Fibroblast of lung (primary cell): ENCODE measurements at regions not wholly inside any gene's neighbourhood (a gene's known extent, or its start where the extent isn't known, plus 50 kb on each side); places are given as distances from the start of the nearest gene placed in this dataset.

Experiments used
- DNase-seq, 2 donors: peaks; one replicate each; pipeline versions ENCODE4 v3.0.0 to v3.0.0-alpha.2; 2010; ENCODE audit warnings: low read depth in 2 of 2
- H2AFZ ChIP-seq: 2 replicates; pipeline ENCODE4 v1.5.1; 2012; ENCODE audit warnings: low read length, control low read depth, inconsistent platforms
- H3K27ac ChIP-seq: 2 replicates; pipeline ENCODE4 v1.5.1; 2011; ENCODE audit warnings: low read length, control low read depth; ENCODE audit not compliant: insufficient read depth
- H3K27me3 ChIP-seq: 2 replicates; pipeline ENCODE4 v1.5.1; 2011; ENCODE audit warnings: mild to moderate bottlenecking, low read length; ENCODE audit not compliant: control insufficient read depth, insufficient read depth
- H3K36me3 ChIP-seq: 2 replicates; pipeline ENCODE4 v1.5.1; 2011; ENCODE audit warnings: low read length; ENCODE audit not compliant: control insufficient read depth, insufficient read depth
- H3K4me1 ChIP-seq: 2 replicates; pipeline ENCODE4 v1.5.1; 2011; ENCODE audit warnings: low read length; ENCODE audit not compliant: control insufficient read depth, insufficient read depth; ENCODE audit errors: extremely low read depth
- H3K4me2 ChIP-seq: 2 replicates; pipeline ENCODE4 v1.5.1; 2011; ENCODE audit warnings: low read length, control low read depth; ENCODE audit not compliant: insufficient read depth; ENCODE audit errors: extremely low read depth
- H3K4me3 ChIP-seq, 4 experiments: fragments of 200-600 bp in 1 of 4; sonication (generic) in 1 of 4; replicated peaks in 1 of 4; 2 replicates each; pipeline ENCODE4 v1.5.1; 2011 to 2016; ENCODE audit warnings: low read length in 4 of 4, low read depth in 3 of 4, mild to moderate bottlenecking in 3 of 4, control low read depth in 2 of 4, inconsistent platforms in 1 of 4, mixed read lengths in 1 of 4; ENCODE audit not compliant: insufficient read depth in 1 of 4; ENCODE audit errors: control extremely low read depth in 1 of 4
- H3K79me2 ChIP-seq: 2 replicates; pipeline ENCODE4 v1.5.1; 2012; ENCODE audit warnings: mild to moderate bottlenecking, low read length, inconsistent platforms; ENCODE audit not compliant: control insufficient read depth, insufficient read depth
- H3K9ac ChIP-seq: 2 replicates; pipeline ENCODE4 v1.5.1; 2011; ENCODE audit warnings: mild to moderate bottlenecking, low read length, control low read depth; ENCODE audit not compliant: insufficient read depth
- H3K9me3 ChIP-seq: 2 replicates; pipeline ENCODE4 v1.5.1; 2012; ENCODE audit warnings: low read depth, low read length; ENCODE audit not compliant: control insufficient read depth, insufficient read depth
- H4K20me1 ChIP-seq: 2 replicates; pipeline ENCODE4 v1.5.1; 2011; ENCODE audit warnings: low read length; ENCODE audit not compliant: control insufficient read depth, insufficient read depth; ENCODE audit errors: extremely low read depth
- CTCF ChIP-seq, 2 donors: IDR thresholded peaks in 1 of 2; conservative IDR thresholded peaks in 1 of 2; 1 replicate in 1 of 2; 2 replicates in 1 of 2; pipeline ENCODE4 v1.5.1; 2011 to 2012; ENCODE audit warnings: low read length in 2 of 2, control low read depth in 1 of 2, inconsistent platforms in 1 of 2, low read depth in 1 of 2, mild to moderate bottlenecking in 1 of 2
- EZH2 ChIP-seq: IDR thresholded peaks from 2 replicates; pipeline ENCODE4 v1.5.1; 2012; ENCODE audit warnings: low read length, control low read depth, mild to moderate bottlenecking; ENCODE audit errors: missing control alignments

GRCh38 chr10:83310688-83311087, 828.6 kb upstream of the GHITM start:
- Histone ChIP-seq H3K27ac (no peak overlapping the region), H3K36me3 (no peaks in the 10 kb centered on the region), H3K4me1 (no peaks in the 10 kb centered on the region), H3K4me3 (no peak overlapping the region), H2AFZ (no peak overlapping the region), H3K9ac (no peak overlapping the region), H3K79me2 (no peaks in the 10 kb centered on the region), H4K20me1 (no peaks in the 10 kb centered on the region), H3K27me3 (no peaks in the 10 kb centered on the region), H3K4me2 (no peak overlapping the region), H3K9me3 (no peaks in the 10 kb centered on the region)
- TF ChIP-seq EZH2 (no peak), CTCF (conservative IDR thresholded peaks at IDR 0.05 in 1 of 2, IDR thresholded peaks at IDR 0.05 in 1 of 2; ENCODE audit: low read depth in 1 of 2, low read length in 2 of 2) (no peak)
- DNase-seq, result no peak

GRCh38 chr10:83312570-83312969, 826.7 kb upstream of the GHITM start:
- Histone ChIP-seq H3K36me3 (no peaks in the 10 kb centered on the region), H2AFZ (no peak overlapping the region), H3K4me3 (no peak overlapping the region), H3K9ac (no peak overlapping the region), H3K4me2 (no peak overlapping the region), H3K9me3 (no peaks in the 10 kb centered on the region), H3K79me2 (no peaks in the 10 kb centered on the region), H4K20me1 (no peaks in the 10 kb centered on the region), H3K27ac (no peak overlapping the region), H3K27me3 (no peaks in the 10 kb centered on the region), H3K4me1 (no peaks in the 10 kb centered on the region)
- no peak for TF ChIP-seq EZH2
- no peak for DNase-seq

- H3K27me3 ChIP-seq, result no peaks in the 10 kb centered on the region
- H3K9ac ChIP-seq, result no peak overlapping the region
- H3K4me2 ChIP-seq, result no peak overlapping the region
- peak in 1 of 2 donors; percentile 3 for DNase-seq
- no peak overlapping the region for H3K27ac ChIP-seq
- H4K20me1 ChIP-seq, result no peaks in the 10 kb centered on the region
- no peak overlapping the region for H3K4me3 ChIP-seq
- no peaks in the 10 kb centered on the region for H3K36me3 ChIP-seq
- no peaks in the 10 kb centered on the region for H3K79me2 ChIP-seq
- TF ChIP-seq CTCF (conservative IDR thresholded peaks at IDR 0.05 in 1 of 2, IDR thresholded peaks at IDR 0.05 in 1 of 2; ENCODE audit: low read depth in 1 of 2, low read length in 2 of 2) (no peak), EZH2 (no peak)
- H2AFZ ChIP-seq, result no peak overlapping the region
- no peaks in the 10 kb centered on the region for H3K9me3 ChIP-seq
- H3K4me1 ChIP-seq, result no peaks in the 10 kb centered on the region
These were observed 806.6 kb upstream of the GHITM start for GRCh38 chr10:83332690-83333089.
